A673 (cell line): ENCODE measurements at regions not wholly inside any gene's neighbourhood (a gene's known extent, or its start where the extent isn't known, plus 50 kb on each side); places are given as distances from the start of the nearest gene placed in this dataset.

Experiments used
- BruUV-seq: library from RNA; stranded (reverse); fragments of 400-500 nt; replicated peaks from 2 replicates; lab custom pipeline; 2021; lab: Mats Ljungman, UMichigan
- CTCF ChIA-PET: fragments of 300-600 bp; sonication (Branson Sonifier 250); formaldehyde crosslinking; loops from one replicate; lab custom pipeline; 2022; ENCODE audit warnings: antibody characterized with exemption; lab: Charles Lee
- POLR2A ChIA-PET: fragments of 300-600 bp; sonication (Branson Sonifier 250); formaldehyde crosslinking; loops from one replicate; lab custom pipeline; 2022; ENCODE audit warnings: antibody characterized with exemption; ENCODE audit not compliant: low non-redundant PET; lab: Charles Lee
- DNase-seq: peaks from one replicate; pipeline ENCODE4 v3.0.0-alpha.2; 2015; ENCODE audit warnings: low spot score
- H3K27ac ChIP-seq: fragments of 200-600 bp; sonication (generic); 2 replicates; pipeline ENCODE4 v1.5.1; 2016; ENCODE audit warnings: mixed run types, low read depth, mild to moderate bottlenecking, mixed read lengths, antibody characterized with exemption, low read length; ENCODE audit not compliant: poor library complexity, severe bottlenecking
- H3K27me3 ChIP-seq: fragments of 200-600 bp; sonication (generic); replicated peaks from 2 replicates; pipeline ENCODE4 v1.6.1; 2017; ENCODE audit warnings: mixed run types, low read depth, mild to moderate bottlenecking, mixed read lengths, antibody characterized with exemption, low read length; ENCODE audit not compliant: insufficient read depth, poor library complexity
- H3K36me3 ChIP-seq: fragments of 200-600 bp; sonication (generic); 2 replicates; pipeline ENCODE4 v1.6.1; 2016; ENCODE audit warnings: mixed run types, mild to moderate bottlenecking, mixed read lengths, antibody characterized with exemption, low read length; ENCODE audit not compliant: insufficient read depth, poor library complexity, severe bottlenecking
- H3K4me1 ChIP-seq: fragments of 200-600 bp; sonication (generic); 2 replicates; pipeline ENCODE4 v1.6.1; 2017; ENCODE audit warnings: mixed run types, mild to moderate bottlenecking, mixed read lengths, antibody characterized with exemption, low read length; ENCODE audit not compliant: insufficient read depth, poor library complexity, severe bottlenecking
- H3K4me3 ChIP-seq: fragments of 200-600 bp; sonication (generic); 2 replicates; pipeline ENCODE4 v1.5.1; 2016; ENCODE audit warnings: low read depth, mixed run types, mild to moderate bottlenecking, mixed read lengths, low read length; ENCODE audit not compliant: poor library complexity, severe bottlenecking
- H3K9me3 ChIP-seq: fragments of 200-600 bp; sonication (generic); 2 replicates; pipeline ENCODE4 v1.6.1; 2016; ENCODE audit warnings: mixed run types, low read depth, mild to moderate bottlenecking, mixed read lengths, antibody characterized with exemption, low read length; ENCODE audit not compliant: poor library complexity, severe bottlenecking
- CTCF ChIP-seq: fragments of 300-800, 200-600 bp; sonication (generic); conservative IDR thresholded peaks from 2 replicates; pipeline ENCODE4 v1.5.1; 2017; ENCODE audit warnings: low read depth, mild to moderate bottlenecking, antibody characterized with exemption, low read length, moderate library complexity, mixed read lengths
- EZH2 ChIP-seq: fragments of 200-600 bp; sonication (generic); IDR thresholded peaks from 2 replicates; pipeline ENCODE4 v1.6.1; 2017; ENCODE audit warnings: borderline replicate concordance, low read depth, mild to moderate bottlenecking, mixed read lengths, antibody characterized with exemption, low read length; ENCODE audit not compliant: poor library complexity, severe bottlenecking
- intact Hi-C: fragments of 100-400 bp; cut with micrococcal nuclease; formaldehyde crosslinking; loops from one replicate; pipeline ENCODE4 v1.10.0; 2022; ENCODE audit not compliant: unreplicated experiment

DNA sequence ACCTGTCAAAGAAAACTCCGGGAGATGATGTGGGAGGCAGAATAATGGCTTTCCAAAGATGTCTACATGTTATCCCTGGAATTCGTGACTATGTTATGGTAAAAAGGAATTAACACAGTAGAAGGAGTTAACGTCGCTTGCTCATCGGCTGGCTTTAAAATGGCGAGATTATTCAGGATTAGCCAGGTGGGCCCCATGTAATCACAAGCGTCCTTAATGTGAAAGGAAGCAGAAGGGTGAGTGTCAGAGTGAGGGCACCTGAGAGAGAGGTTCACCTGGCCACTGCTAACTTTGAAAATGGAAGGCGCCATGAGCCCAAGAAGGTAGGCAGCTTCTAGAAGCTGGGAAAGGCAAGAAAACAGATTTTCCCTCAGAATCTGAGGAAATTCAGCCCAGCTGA lies 557.2 kb downstream of the EPHB1 start:
- H3K27ac ChIP-seq = no peak overlapping the region
- intact Hi-C loops = no loop called here
- H3K4me1 ChIP-seq = no peaks in the 10 kb centered on the region
- H3K27me3 ChIP-seq = no peaks in the 10 kb centered on the region
- no peak for DNase-seq
- peaks cover 3% of the 10 kb centered on the region for H3K9me3 ChIP-seq
- H3K36me3 ChIP-seq = no peaks in the 10 kb centered on the region
- H3K4me3 ChIP-seq = no peak overlapping the region
- TF ChIP-seq CTCF (no peak), EZH2 (no peak)
- BruUV-seq = no TSS peak
- CTCF ChIA-PET = no interaction called here
- POLR2A ChIA-PET = no interaction called here

DNA sequence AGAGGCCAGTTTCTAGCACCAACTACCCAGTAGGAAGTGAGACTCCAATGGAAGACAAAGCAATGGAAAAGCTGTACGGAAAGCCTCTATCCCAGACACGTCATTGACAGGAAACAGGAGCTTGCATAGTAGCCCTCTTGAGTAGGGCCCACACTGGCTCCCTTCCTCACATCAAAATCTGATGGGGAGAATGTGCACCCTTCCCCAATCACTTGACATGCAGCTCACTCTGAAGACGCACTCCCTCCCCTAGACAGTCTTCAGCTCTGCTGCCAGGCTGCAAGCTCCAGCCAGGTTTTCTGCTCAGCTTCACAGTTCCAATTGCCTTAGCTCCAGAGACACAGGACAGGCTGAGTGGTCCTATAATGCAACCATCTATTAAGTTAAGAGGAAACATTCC lies 567.8 kb downstream of the EPHB1 start:
- Histone ChIP-seq H3K9me3 (no peaks in the 10 kb centered on the region), H3K4me1 (no peaks in the 10 kb centered on the region), H3K4me3 (no peak overlapping the region), H3K27me3 (no peaks in the 10 kb centered on the region), H3K36me3 (no peaks in the 10 kb centered on the region), H3K27ac (no peak overlapping the region)
- no peak for DNase-seq
- CTCF ChIA-PET = no interaction called here
- POLR2A ChIA-PET = no interaction called here
- TF ChIP-seq EZH2 = no peak
- TF ChIP-seq CTCF = no peak
- intact Hi-C loops = no loop called here
- BruUV-seq = no TSS peak

DNA sequence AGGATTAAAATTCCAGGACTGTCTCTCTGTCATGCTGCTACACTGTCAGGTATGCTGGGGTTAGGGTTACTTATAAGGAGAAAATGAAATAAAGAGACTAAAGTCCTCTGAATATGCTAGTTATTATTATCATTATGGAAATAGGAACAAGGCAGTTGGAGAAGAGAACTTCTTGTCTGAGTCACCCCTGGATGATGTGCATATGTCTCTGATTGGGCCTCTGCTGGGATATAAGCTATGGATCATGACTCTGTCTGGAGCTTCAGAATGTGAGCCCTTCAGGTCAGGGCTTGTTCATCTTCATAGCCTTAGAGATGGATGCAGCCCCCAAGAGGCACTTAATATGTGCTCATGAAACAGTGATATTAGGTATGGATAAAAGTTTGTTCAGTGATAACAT lies 569.6 kb downstream of the EPHB1 start:
- no peak overlapping the region for H3K27ac ChIP-seq
- intact Hi-C loops = no loop called here
- peaks cover 3% of the 10 kb centered on the region for H3K27me3 ChIP-seq
- no peak overlapping the region for H3K4me3 ChIP-seq
- ChIA-PET CTCF (no interaction called here), POLR2A (no interaction called here)
- TF ChIP-seq CTCF (no peak), EZH2 (no peak)
- H3K36me3 ChIP-seq = no peaks in the 10 kb centered on the region
- DNase-seq = no peak
- BruUV-seq = no TSS peak
- H3K9me3 ChIP-seq = no peaks in the 10 kb centered on the region
- H3K4me1 ChIP-seq = no peaks in the 10 kb centered on the region
